GM19395 (cell line): ENCODE measurements at regions not wholly inside any gene's neighbourhood (a gene's known extent, or its start where the extent isn't known, plus 50 kb on each side); places are given as distances from the start of the nearest gene placed in this dataset.

Source experiments
- ATAC-seq: cut with Tn5 transposase; IDR thresholded peaks from one replicate; pipeline ENCODE4 v1.9.1; 2021; ENCODE audit warnings: mild to moderate bottlenecking, moderate library complexity; ENCODE audit not compliant: unreplicated experiment

DNA sequence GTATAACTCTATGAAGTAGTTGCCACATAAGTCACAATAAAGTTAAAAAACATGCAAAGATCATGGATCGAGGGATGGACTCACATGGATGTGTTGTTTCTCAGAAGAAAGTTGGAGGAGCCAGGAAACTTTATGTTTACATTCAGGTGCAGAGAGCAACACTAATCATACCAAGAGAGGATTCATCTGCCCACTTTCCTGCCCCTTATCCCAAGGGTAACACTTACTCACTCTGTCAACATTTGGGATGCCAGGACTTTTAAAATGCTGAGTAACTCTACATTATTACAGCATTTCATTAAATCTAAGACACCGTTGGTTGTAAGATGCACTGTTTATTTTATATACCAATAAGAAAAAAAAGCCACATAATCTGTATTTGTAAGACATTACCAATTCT is 170.4 kb downstream of the KCNE4 start:
- ATAC-seq, result no peak

GRCh38 chr2:223223156-223223555 is 171.2 kb downstream of the KCNE4 start:
- no peak for ATAC-seq

GRCh38 chr2:223225266-223225665 is 173.3 kb downstream of the KCNE4 start:
- ATAC-seq, result no peak

DNA sequence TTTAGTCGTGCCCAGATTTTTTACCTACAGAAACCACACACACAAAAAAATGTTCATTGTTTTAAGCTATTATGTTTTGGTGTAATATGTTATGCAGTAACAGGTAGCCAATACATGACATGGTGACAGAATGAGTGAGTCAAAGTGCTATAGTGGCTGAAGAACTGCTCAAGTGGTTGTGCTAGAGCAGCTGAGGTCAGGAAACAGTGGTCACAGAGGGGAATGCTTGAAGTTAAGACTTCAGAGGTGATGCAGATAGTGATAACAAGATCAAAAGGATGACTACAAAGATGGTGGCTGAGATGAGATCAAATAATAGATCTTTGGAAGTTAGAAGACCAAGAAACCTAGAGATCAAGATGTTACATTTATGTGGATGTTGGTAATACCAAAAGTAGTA is 174.3 kb downstream of the KCNE4 start:
- ATAC-seq, result no peak

DNA sequence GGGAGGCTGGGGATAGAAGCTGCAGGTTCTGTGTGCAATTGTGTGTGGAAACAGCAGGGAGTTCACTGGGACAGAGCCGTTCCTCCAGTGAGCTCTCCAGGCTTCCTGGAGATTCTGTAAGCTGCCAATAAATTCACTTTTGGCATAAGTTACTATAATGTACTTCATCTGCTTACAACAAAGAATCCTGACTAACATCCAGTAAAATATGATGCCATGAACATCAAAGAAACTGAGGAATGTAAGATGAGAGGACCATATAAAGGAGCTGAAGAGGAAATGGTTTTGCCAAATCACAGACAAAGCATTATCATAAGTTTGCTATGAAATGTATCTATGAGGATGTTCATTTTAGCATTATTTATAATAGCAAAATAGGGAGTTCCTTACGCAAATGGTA is 175.3 kb downstream of the KCNE4 start:
- no peak for ATAC-seq

- ATAC-seq, result no peak
Observed at GRCh38 chr2:223228871-223229270, 176.9 kb downstream of the KCNE4 start.

GRCh38 chr2:223230352-223230751 is 178.4 kb downstream of the KCNE4 start:
- no peak for ATAC-seq

DNA sequence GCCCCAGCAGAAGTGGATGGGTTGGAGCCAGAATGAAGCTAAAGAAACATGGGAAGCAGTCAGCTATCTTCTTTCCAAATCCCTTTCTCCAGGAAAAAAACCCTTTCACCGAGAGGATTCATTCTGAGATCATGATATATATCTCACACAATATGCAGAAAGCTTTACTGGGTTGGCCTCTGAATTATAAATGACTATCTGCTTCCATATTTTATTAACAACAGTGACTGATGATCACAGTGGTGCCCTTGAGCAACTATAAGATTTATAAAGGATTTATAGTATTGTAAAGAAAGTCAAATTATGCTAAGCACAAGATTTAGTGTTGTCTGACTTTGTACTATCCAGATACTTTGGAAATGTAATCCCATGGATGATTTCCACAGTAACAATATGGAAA is 180.3 kb downstream of the KCNE4 start:
- ATAC-seq, result no peak

GRCh38 chr2:223232896-223233295 is 180.9 kb downstream of the KCNE4 start:
- ATAC-seq, result no peak

DNA sequence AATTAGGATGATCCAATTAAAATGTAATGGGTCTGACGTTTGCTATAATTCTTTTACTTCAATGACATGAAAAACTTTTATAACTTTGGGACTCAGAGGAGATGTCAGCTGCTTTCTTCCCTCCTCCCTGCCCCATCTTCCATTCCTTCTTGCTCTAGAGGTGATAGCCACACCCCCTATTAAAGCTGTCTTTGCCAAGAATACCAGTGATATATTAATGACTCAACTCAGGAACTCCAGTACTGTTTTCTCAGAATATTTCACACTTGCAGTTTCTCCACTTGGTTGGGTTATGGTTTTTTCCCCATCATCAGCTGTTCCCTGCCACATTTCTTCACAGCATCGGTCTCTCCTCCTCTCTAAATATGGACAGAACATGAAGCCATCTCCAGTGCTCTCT is 184.0 kb downstream of the KCNE4 start:
- no peak for ATAC-seq

DNA sequence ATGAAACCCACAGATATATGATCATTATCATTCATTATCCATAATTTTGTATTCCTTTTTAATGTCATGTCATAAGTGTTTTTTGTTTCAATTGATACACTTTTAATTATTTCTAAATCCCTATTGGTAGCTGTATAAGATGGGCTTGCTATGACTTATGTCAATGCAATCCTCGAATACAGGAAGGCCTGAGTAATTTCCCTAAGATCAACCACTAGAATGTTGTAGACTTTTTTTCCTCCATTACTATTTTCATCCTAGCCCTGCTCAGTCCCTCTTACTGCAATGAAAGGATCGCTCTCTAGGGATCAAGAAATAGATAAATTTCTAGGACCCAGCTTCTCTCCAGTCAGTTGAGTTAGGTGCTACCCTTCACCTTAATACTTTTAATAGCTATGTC is 186.3 kb downstream of the KCNE4 start:
- ATAC-seq, result no peak

DNA sequence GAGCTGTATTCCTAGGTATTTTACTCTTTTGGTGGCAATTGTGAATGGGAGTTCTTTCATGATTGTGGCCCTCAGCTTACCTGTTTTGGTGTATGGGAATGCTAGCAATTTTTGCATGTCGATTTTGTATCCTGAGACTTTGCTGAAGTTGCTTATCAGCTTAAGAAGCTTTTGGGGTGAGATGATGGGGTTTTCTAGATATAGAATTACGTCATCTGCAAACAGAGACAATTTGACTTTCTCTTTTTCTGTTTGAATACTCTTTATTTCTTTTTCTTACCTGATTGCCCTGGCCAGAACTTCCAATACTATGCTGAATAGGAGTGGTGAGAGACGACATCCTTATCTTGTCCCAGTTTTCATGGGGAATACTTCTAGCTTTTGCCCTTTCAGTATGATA is 191.2 kb downstream of the KCNE4 start:
- ATAC-seq, result no peak

GRCh38 chr2:223247136-223247535 is 195.1 kb downstream of the KCNE4 start:
- ATAC-seq, result no peak

GRCh38 chr2:223251656-223252229 is 199.8 kb downstream of the KCNE4 start:
- ATAC-seq, result no peak

DNA sequence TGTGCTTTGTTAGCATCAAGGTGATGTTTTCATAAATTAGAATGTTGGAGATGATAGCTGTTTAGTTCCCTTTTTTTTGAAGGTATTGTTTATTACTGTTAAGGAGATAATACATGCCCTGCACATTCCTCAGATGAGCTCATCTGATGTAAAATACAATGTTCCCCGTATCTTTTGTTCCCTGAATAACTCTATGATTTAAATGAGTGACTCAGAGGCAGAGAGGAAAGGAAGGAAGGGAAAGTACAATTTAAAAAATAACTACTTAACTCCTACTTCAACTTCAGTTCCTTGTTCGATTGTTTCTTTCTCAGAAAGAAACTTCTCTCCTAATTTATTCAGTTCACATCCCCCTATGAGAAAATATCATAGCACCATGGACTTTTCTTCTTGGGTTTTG is 208.7 kb downstream of the KCNE4 start:
- no peak for ATAC-seq

DNA sequence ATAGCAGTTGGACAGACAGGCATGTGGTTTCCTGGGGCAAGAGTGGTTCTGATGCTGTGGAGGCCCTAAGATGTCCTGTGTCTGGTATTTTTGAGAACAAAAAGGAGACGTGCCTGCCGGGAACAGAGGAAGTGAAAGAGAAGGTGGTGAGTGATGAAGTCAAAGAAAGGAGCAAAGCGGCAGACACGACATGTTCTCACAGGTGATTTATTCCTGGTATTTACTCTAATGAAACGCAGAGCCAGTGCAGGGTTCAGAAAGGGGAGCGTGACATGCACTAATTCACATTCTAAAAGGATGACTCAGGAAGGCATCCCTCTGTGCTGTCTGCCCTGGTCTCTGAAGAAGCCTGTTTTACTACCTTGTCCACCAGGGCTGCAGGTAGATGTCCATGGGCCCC is 211.0 kb downstream of the KCNE4 start:
- no peak for ATAC-seq

DNA sequence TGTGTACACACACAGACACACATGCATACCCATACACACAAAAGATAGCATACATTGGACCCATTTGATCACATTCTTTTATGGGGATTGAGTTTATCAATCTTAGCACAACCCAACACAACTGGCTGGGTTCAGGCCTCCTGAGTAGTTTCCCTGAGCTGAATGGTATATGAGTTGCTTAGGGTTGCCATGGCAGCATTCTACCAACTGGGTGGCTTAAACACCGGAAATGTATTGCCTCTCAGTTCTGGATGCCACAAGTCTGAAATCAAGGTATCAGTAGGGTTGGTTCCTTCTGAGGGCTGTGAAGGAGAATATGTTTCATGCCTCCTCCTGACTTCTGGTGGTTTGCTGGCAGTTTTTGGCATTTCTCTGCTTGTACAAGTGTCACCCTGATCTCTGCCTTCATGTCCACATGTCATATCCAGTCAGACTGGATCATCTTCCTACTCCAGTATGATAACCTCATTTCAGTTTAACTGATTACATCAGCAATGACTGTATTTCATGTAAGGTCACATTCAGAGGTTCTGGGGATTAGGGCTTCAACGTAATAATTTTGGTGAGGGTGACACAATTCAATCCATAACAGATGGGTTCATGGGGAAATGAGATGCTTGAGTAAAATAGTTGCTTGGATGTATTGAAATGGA is 212.7 kb downstream of the KCNE4 start:
- no peak for ATAC-seq

GRCh38 chr2:223267160-223267951 is 215.4 kb downstream of the KCNE4 start:
- no peak for ATAC-seq

GRCh38 chr2:223269386-223269785 is 217.4 kb downstream of the KCNE4 start:
- no peak for ATAC-seq

GRCh38 chr2:223270548-223270947 is 218.6 kb downstream of the KCNE4 start:
- ATAC-seq, result no peak

DNA sequence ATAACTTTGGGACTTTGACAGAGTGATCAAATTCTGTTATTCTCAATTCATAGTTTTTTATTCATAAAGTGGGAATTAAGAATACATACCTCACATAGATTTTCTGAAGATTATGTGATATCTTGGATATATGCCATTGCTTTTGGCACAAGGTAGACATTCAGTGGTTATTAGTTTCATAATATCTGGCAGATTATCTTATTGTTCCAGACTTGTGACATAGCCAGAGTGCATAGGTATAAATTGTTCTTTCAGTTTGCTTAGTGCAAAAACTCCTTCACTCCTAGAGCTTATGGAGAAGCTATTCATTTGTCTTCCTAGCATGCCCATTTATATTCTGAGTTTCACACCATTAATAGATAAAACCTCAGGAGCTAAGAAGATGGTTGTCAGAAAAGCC is 222.0 kb downstream of the KCNE4 start:
- no peak for ATAC-seq

DNA sequence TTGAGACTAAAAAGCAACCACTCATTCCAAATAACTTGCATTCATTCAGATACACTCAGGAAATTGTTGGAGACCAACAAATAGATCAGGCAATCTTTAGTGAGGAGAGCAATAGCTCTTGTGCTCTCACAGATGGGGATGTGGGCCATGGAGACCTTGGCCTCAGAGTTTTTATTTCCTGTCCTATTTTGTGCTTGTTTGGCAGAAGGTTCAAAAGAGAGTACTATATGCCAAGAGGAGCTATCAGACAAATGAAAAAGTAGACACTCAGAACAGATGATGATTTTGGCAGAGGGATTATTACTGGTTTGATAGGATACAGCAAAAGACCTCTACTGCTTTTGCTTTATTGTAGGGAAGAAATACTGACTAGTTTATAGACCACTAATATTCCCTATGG is 230.2 kb downstream of the KCNE4 start:
- ATAC-seq, result no peak
